ENCODE measurements at regions not wholly inside any gene's neighbourhood (a gene's known extent, or its start where the extent isn't known, plus 50 kb on each side); places are given as distances from the start of the nearest gene placed in this dataset.
"Not testable (repeated sequence)": the region's sequence is repeated elsewhere in the genome, so short reads cannot be mapped to it uniquely, and the experiment has no call there.

DNA sequence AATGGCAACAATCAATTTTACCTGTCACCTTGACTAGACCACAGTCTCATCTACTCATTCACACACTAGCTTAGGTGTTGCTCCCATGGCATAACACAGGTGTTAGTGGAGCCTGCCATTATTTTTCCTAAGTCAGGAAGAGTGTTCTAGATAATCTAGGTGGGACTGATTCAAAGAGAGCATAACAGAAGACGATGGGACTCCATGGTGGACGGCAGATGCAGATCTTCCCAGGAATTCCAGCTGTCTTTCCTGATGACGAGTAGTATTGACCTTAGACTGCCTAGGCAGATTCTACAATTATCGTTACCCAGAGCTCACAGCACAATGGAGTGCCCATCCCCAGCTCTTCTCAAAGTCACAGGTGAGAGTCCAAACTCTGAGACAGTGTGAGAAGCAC, 589.0 kb downstream of the TMEM121 start:
- DNase-seq: no peak

DNA sequence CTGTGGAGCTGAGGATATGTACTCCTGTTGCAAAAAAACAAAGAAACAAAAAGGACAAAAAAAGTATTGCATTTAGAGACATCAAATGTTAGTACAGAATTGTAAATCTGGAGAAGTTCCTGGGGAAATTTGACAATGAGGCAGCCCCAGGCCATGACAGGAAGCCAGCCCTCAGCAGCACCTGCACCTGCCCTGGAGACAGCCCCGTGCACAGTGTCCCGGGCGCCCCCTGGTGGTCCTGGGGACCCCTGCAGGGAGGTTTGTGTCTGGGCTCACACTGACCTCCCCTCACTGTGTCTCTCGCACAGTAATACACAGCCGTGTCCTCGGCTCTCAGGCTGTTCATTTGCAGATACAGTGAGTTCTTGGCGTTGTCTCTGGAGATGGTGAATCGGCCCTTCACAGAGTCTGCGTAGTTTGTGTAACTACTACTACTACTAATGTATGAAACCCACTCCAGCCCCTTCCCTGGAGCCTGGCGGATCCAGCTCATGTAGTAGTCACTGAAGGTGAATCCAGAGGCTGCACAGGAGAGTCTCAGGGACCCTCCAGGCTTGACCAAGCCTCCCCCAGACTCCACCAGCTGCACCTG, 590.1 kb downstream of the TMEM121 start:
- DNase-seq: not testable (repeated sequence)

DNA sequence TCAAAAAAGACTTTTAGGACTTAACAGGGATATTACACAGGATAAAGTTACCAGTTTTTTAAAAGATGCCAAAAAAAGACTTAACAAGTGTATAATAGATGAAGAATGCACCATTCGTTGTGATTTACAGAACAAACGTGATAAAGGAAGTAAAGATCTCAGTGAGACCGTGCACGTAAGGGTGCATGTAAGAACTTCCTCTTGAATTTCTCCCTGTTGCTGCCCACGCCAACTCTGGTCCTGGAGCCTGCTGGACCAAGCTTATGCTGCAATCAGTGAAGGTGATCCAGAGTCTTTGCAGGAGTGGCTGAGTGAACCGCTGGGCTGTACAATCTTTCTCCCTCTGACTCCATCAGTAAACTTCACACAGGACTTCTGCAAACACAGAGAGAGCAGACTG, 593.7 kb downstream of the TMEM121 start:
- no peak for DNase-seq

DNA sequence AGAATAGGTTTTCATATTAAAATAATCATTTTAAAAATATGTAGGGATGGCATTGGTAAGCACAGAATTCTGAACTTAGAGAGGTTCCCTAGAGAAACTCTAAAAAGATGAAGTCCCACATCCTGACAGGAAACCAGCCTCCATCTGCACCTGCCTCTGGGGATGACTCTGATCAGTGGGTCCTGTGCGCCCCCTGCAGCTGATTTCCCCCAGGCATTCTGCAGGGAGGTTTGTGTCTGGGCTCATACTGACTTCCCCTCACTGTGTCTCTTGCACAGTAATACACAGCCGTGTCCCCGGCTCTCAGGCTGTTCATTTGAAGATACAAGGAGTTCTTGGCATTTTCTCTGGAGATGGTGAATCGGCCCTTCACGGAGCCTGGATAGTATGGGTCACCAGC, 602.9 kb downstream of the TMEM121 start:
- no peak for DNase-seq

DNA sequence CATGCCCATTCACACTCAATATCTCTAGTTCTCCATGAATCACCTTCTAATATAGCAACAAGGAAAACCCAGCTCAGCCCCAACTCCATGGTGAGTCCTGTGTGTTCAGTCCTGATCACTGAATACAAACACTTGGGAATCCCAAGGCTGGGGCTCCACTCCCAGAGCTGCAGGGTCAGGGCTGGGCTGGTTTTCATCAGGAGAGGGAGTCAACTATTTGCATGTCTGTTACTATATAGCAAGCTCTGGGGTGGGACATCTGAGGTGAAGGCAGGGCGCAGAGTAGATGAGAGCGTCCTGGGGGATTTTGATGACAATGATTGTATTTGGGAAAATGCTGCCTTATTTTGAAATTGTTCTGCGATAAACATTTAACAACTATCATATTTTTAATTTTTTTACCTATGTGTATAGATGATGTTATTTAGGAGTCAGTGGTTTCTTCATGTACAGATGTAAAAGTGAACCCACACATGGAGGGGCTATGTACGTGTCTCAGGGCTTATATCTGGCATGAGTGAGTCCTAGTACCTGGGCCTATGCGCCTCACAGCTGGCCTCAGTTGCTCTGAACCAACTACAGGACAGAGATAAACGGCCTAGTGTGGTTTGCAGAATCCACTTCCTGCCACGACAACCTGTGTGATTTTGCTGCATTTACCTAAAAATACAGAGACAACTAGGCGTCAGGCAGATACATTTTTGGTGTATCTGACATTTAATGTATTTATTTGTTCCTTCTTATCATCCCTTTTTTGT, 603.7 kb downstream of the TMEM121 start:
- not testable (repeated sequence) for DNase-seq

DNA sequence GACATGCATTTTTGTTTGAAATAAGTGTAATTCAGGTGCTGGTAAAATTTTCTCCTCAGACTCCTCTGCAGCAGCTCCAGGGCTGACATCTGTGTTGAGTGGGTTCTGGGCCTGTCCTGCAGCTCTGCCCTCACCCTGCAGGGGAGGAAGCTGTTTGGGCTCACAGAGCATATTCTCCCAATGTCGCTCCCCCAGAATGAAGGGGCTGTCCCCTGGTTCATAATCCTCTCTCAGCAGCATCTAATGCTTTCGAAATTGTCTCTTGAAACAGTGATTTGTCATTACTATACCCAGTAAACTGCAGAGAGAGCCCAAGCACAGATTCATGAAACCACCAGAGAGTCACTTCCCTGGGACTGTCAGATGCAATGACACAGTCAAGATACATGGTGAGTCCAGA, 606.7 kb downstream of the TMEM121 start:
- DNase-seq: not testable (repeated sequence)

DNA sequence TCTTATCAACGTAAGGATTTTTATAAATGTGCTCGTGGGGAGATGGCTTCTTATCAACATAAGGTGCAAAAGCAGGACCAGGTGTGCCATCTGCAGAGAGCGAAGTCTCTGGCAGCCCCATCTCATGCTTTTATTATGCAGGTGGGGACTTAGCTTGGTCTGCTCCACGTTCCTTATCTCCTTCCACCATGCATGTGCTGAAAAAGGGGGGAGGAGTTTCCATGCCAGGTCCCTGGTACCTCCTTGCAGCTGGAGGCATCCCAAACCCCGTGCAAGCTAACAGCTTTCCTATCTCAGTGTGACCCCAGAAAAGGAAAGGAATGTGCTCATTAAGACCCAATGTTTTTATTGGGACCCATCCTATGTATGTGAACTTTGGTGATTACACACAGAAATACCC, 608.5 kb downstream of the TMEM121 start:
- no peak for DNase-seq

DNA sequence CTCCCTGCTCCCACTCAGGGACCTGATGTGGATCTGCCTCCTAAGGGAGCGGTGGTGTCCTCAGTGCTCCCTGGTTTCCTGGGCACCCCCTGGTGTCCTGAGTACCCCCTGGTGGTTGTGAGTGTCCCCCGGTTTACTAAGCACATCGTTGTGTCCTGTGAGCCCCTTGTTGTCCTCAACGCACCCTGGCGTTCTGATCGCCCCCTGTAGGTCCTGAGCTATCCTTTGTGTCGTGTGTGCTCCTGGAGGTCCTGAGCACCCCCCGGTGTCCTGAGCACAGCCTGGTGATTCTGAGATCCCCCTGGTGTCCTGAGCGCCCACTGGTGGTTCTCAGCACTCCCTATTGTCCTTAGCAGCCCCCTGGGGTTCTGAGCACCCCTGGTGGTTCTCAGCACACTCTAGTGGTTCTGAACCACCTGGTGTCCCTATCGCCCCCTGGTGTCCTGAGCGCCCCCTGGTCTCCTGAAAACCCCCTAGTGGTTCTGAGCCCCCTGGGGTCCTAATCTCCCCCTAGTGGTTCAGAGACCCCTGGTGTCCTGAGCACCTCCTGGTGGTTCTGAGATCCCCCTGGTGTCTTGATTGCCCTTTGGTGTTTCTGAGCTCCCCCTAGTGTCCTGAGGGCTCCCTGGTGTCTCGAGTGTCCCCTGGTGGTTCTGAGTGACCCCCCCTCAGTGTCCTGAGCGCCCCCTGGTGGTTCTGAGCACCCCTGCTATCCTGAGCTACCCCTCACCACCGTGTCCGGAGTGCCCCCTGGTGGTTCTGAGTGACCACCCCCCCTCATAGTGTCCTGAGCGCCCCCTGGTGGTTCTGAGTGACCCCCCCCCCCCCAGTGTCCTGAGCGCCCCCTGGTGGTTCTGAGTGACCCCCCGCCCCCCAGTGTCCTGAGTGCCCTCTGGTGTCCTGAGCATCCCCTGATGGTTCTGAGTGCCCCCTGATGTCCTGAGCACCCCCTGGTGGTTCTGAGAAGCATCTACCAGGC, 615.1 kb downstream of the TMEM121 start:
- DNase-seq: no peak

DNA sequence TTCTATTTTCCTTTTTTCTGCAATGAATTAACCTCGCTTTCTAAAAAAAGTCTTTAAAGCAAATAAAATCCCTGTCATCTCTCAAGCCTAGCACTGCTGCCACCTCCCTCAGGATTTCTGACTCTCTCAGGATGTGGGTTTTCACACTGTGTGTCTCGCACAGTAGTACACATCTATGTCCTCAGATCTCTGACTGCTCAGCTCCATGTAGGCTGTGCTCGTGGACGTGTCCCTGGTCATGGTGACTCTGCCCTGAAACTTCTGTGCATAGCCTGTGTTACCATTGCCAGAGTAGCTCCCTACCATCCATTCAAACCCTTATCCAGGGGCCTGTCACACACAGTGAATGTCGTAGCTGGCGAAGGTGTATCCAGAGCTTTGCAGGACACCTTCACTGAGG, 619.3 kb downstream of the TMEM121 start:
- not testable (repeated sequence) for DNase-seq

DNA sequence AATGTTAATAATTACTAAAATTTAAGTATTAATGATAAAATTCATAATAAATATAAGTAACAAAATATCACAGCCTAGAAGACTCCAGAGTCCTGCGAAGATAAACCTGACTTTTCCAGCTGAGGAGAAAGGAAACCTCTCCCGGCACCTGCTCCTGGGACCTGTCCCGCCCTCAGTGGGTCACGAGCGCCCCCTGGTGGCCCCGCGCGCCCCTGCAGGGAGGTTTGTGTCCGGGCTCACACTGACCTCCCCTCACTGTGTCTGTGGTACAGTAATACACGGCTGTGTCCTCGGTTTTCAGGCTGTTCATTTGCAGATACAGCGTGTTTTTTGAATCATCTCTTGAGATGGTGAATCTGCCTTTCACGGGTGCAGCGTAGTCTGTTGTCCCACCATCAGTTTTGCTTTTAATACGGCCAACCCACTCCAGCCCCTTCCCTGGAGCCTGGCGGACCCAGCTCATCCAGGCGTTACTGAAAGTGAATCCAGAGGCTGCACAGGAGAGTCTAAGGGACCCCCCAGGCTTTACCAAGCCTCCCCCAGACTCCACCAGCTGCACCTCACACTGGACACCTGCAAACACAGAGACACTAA, 627.1 kb downstream of the TMEM121 start:
- not testable (repeated sequence) for DNase-seq

DNA sequence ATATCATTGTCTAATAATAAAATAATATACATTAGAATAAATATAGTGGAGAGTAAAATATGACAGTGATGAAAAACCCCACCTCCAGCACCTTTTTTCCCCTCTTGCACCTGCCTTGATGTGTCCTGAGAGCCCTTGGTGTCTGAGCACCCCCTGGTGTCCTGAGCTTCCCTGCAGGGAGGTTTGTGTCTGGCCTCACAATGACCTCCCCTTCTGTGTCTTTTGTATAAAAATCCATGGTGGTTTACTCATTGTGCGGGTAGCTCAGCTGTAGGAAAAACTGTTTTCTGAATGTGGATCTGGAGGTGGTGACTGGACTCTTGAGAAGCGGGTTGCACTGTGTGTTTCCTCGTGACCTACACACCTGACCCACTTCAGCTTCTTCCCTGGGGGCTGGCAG, 636.9 kb downstream of the TMEM121 start:
- no peak for DNase-seq

DNA sequence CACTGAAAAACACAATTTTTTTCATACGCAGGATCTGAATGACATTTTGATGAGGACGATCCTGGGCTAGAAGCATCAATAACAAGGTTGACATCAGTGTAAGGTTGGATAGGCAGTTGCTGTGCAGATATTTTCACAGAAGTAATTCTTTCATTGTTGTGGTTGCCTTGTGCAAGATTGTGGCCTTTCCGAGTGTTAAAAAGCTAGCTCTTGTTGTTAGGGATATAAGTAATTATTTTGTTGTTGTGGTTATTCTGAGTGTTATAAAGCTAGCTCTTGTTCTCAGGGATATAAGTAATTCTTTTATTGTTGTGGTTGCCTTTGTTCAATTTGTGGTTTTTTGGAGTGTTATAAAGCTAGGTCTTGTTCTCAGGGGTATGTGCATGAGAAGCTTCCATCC, 637.4 kb downstream of the TMEM121 start:
- DNase-seq: not testable (repeated sequence)

DNA sequence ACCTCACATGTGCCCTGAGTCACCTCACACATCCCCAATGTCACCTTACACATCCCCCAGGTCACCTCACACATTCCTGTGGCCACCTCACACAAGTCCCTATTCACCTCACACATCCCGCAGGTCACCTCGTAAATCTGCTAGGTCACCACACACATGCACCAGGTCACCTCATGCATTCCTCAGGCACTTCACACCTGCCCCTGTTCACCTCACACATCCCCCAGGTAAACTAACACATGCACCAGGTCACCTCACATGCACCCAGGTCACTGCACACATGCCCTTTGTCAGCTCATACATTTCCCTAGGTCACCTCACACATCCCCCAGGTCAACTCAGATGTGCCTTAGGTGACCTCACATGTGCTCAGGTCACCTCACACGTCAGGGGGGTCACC, 639.8 kb downstream of the TMEM121 start:
- DNase-seq: no peak

DNA sequence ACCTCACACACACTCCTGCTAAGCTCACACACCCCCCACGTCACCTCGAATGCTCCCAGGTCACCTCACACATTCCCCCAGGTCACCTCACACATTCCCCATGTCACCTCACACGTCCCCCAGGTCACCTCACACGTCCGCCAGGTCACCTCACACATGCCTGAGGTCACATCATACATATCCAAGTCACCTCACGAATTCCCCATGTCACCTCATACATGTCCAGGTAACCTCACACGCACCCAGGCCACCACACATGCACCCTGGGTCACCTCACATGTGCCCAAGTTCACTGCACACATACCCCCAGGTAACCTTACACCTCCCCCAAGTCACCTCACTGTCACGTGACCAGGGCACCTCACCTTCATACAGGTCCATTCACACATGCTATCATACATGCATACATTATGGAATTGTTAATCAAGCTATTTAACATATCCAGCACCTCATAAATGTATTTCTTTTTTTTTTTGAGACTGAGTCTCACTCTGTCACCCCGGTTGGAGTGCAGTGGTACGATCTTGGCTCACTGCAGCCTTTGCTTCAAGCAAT, 640.3 kb downstream of the TMEM121 start:
- no peak for DNase-seq

DNA sequence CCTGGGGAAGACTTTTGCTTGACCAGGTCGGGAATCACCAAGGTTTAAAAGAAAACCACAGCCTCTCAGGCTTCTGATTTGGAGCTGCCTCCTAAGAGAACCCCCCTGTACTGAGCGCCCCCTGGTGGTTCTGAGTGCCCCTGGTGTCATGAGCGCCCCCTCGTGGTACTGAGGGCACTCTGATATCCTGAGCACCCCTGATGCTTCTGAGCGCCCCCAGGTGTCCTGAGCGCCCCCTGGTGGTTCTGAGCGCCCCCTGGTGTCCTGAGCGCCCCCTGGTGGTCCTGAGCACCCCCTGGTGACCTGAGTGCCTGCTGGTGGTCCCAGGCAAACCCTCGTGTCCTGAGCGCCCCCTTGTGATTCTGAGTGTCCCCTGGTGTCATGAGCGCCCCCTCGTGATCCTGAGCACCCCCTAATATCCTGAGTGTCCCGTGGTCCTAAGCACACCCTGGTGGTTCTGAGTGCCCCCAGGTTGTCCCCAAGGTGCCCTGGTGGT, 643.8 kb downstream of the TMEM121 start:
- DNase-seq: not testable (repeated sequence)

DNA sequence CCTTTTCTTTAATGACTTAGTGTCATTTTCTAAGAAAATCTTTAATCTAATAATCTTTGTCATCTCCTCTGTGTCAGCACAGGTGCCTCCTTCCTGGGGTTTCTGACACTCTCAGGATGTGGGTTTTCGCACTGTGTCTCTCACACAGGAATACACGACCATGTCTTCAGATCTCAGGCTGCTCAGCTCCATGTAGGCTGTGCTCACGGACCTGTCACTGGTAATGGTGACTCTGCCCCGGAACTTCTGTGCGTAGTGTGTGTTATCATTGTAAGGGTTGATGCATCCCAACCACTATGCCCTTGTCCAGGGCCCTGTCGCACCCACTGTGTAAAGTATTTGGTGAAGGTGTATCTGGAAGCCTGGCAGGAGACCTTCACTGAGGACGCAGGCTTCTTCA, 647.8 kb downstream of the TMEM121 start:
- DNase-seq: no peak

DNA sequence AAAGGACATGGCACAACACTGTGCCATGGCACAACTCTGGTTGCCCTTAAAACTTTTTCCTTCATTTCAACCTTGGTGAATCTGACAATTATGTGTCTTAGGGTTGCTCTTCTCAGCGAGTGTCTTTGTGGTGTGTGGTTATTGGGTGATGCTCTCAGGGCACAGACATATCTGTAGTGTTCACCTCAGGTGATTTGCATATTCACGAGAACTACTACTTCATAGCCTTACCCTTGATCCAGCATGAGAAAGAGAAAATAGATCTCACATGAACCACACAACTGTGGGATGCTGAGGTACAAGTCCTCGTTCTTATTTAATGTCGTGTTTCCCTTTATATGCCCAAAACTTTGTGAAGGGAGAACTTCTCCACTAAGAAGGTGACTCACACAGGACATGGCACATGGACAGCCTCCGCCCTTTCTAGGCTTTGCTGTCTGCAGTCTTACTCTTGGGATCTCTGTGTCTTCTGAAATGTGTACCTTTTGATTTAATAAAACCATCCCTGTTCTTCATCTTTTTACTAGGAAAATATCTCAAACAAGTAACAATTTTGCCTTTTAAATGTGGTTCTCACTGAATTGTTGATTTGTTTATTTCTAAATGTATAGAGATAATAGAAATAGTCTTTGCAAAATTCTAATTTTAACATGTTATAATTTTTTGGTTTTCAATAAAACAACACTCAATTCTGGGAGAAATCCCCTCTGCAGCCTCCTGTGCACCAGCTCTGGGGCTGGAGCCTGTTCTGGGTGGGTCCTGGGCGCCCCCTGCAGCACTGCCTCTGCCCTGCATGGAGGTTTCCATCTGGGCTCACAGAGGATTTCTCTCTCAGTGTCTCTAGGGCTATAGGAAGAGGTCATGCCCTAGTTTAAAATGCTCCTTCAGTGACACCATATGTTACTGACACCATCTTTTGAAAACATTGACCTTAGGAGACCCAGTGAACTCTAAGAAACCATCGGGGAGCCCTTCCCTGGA, 651.2 kb downstream of the TMEM121 start:
- DNase-seq: not testable (repeated sequence)

DNA sequence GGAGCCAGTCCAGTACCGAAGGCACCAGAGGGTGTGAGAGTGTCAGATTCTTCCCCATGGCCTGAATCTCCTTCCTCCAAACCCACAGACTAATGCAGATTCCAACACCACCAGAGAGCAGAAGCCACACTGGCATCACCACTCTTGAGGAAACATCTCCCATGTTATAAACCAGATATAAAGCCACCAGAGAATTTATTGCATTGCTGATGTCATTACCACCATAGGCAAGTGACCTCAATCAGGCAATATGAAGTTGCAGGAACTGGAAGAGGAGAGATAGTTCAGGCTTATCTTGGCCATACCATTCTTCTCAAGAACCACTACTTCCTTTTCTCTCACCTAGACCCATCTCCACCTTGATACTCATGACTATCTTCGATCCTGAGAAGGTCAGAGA, 653.4 kb downstream of the TMEM121 start:
- no peak for DNase-seq

DNA sequence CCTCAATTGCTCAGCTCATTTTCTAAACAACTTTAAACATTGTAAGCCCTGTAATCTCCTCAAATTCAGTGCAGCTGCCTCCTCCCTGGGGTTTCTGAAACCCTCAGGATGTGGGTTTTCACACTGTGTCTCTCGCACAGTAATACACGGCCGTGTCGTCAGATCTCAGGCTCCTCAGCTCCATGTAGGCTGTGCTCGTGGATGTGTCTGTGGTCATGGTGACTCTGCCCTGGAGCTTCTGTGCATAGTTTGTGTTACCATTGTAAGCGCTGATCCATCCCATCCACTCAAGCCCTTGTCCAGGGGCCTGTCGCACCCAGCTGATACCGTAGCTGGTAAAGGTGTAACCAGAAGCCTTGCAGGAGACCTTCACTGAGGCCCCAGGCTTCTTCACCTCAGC, 658.4 kb downstream of the TMEM121 start:
- not testable (repeated sequence) for DNase-seq

DNA sequence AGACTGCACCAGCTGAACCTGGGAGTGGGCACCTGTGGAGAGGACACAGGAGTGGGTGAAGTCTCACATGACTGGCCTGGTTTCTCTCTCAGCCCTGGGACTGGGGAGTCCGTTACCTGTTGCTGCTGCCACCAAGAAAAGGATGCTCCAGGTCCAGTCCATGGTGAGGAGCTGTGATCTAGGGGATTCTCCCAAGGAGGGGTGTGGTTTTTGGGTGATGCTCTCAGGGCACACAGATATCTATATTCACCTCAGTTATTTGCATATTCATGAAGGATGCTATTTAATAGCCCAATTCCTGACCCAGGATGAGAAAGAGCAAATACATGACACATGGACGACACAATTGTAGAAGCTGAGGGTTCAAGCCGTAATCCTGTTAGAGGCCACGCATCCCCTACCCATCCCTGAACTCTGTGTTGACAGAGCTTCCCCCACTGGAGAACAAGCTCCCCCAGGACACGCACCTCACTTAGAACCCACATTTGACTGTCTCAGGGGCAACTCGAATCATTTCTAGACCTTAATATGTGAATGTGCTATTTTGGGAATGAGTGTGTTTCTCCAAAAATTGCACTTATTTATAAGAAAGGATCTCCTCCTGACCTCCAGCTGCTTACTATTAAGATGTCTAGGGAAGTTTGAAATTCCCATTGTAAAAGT, 658.9 kb downstream of the TMEM121 start:
- not testable (repeated sequence) for DNase-seq

DNA sequence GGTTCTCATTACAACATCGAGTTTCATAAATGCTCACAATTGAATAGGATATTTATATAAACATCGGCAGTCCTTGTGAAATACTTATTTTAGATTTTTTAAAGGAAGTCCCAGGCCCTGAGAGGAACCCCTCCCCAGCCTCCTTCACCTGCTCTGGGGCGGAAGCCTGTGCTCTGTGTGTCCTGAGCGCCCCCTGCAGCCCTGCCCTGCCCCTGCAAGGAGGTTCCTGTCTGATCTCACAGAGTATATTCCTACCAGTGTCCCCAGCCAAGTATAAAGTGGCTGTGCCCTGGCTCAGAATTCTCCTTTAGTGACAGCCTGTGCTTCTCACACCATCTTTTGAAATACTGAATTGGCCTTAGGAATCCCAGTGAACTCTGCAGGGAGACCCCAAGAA, 659.5 kb downstream of the TMEM121 start:
- no peak for DNase-seq
